GM18526 (cell line): ENCODE measurements at regions not wholly inside any gene's neighbourhood (a gene's known extent, or its start where the extent isn't known, plus 50 kb on each side); places are given as distances from the start of the nearest gene placed in this dataset.

Experiments used
- POLR2A ChIP-seq: IDR thresholded peaks from 3 replicates; pipeline ENCODE4 v1.6.1; 2011; ENCODE audit not compliant: insufficient read length; ENCODE audit errors: extremely low read depth

DNA sequence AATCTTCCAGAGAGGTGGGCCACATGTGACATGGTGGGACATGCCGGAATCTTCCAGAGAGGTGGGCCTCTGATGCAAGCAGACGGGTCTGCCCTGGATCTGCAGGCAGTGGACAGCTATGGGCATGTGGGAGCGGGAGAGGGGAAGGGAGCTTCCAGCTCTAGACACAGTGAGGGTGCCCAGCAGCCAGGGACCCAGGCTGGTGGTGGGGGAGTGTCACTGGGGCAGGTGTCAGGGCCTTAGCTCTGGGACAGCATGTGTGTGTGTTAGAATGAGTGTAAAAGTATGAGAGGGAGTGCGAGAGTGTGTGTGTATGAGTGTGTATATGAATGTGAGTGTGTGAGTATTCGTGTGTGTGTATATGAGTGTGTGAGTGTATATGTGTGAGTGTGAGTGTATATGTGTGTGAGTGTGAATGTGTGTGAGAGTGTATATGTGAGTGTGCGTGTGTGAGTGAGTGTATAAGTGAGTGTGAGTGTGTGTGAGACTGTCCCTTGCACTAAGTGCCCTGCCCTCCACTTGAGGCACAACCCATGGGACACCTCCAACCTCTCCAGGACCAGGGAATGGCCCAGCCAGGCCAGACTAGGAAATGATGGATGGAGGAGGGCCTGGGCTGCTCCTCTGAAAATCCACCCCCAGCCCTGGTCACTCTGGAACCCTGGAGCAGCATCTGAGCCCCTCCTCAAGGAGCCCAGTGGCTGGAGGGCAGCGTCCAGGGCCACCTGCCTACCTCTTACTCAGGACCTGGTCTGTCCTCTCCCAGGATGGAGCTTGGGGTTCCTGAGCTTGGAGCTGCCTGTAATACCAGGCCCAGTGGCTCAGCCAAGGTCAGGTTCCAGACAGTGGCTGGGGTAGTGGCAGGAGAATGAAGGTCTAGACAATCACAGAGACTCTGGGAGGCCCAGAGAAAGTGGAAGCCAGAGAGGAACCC lies 122.2 kb downstream of the C9orf50 start:
- TF ChIP-seq POLR2A: no peak

- no peak for TF ChIP-seq POLR2A
These were observed 123.0 kb downstream of the C9orf50 start for GRCh38 chr9:129497813-129498450.

DNA sequence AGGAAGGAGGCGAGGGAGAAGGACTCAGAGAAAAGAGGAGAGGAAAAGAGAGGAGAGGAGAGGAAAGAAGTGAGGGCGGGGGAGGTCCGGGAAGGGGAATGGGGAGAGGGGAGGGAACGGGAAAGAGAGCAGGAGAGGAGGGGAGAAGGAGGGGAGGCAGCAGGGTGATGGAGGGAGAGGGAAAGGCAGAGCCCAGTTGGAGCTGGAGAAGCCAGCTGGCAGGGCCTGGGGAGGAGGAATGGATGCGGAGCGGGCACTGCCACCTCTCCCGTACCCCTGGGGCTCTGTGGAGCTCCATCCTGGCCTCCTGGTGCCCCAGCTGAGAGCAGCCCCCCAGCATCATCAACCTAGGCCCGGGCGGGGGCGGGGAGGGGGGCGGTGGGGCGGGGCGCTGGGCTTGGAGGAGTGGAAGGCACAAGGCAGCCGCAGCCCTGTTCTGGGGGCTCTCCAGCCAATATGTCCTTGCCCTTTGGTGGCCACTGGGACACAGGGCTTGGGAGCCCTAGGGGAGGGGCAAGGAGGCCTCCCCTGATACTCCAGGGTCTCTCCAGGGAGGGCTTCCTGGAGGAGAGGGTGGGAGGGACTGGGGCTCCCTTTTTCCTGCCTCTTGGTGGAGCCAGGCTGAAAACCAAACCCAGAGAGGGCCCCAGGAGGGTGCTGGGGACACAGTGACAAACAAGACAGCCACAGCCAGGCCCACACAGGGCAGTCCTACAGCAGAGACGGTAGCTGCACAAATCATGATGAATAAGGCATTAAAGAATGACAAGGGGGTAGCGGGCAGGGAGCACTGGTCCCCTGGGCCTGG lies 123.7 kb downstream of the C9orf50 start:
- no peak for TF ChIP-seq POLR2A

DNA sequence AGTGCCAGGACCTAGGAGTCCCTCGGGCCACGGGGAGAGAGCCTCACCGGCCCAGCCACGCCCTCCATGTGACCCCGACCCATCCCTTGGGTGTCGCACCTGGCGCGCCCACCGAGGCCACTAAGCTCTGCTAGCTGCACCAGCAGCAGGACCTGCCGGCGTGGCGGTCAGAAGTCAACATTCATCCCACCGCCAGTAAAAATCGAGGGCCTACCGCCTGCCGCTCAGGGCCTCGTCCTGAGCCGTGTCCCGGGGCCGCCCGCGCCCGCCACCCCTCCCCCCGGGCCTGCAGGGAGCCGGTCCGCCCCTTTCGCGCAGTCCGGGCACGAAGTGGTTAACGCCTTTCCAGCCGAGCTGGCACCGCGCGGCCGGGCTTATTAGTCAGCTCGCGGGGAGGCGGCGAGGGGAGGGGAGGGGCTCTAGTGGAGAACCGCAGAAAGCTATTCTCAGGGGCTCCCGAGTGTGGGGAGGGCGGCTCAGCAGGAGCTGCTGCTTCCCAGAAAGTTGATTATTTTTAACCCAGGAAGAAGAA lies 124.4 kb downstream of the C9orf50 start:
- TF ChIP-seq POLR2A: no peak

- no peak for TF ChIP-seq POLR2A
These were observed 125.1 kb downstream of the C9orf50 start for GRCh38 chr9:129495620-129496472.

GRCh38 chr9:129494113-129494789 lies 126.7 kb downstream of the C9orf50 start:
- no peak for TF ChIP-seq POLR2A

DNA sequence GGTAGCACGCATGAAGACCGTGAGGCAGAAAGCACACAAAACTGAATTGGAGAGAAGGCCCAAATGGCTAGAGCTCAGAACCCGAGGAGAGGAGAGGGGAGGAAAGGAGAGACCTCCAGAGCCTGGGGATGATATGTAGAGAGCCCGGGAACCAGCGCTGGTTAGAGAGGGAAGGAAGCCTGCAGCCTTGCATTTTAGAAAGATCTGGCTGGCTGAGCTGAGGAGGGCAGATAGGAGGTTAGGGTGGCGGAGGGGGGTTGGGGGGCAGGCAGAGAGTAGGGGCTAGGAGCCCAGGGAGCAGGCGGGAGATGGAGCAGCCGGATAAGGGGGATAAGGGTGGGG lies 127.2 kb downstream of the C9orf50 start:
- no peak for TF ChIP-seq POLR2A

DNA sequence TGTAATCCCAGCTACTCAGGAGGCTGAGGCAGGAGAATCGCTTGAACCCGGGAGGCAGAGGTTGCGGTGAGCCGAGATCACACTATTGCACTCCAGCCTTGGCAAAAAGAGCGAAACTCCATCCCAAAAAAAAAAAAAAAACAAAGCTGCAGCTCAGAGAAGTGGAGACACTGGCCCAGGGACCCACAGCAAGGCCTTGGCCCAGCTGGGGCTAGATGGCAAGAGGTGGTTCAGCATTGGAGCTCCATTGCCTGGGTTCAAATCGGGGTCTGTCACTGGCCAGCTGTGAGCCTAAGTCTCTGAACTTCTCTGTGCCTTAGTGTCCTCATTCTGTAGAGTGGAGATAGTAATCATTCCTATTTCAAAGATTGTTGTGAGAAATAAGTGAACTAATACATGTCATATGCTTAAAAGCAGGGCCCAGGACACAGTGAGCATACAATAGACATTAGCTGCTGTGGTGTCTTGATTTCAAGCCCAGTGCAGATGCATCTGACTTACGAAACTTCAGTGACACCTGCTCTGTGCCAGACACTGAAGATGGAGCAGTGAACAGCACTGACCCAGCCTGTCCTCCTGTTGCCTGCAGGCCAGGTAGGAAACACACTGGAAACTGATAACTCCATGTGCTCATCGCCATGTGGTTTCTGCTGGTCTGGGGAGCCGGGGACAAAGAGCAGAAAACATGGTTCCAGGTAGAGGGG lies 127.7 kb downstream of the C9orf50 start:
- TF ChIP-seq POLR2A: no peak

- TF ChIP-seq POLR2A: no peak
These were observed 129.4 kb downstream of the C9orf50 start for GRCh38 chr9:129491487-129491855.

DNA sequence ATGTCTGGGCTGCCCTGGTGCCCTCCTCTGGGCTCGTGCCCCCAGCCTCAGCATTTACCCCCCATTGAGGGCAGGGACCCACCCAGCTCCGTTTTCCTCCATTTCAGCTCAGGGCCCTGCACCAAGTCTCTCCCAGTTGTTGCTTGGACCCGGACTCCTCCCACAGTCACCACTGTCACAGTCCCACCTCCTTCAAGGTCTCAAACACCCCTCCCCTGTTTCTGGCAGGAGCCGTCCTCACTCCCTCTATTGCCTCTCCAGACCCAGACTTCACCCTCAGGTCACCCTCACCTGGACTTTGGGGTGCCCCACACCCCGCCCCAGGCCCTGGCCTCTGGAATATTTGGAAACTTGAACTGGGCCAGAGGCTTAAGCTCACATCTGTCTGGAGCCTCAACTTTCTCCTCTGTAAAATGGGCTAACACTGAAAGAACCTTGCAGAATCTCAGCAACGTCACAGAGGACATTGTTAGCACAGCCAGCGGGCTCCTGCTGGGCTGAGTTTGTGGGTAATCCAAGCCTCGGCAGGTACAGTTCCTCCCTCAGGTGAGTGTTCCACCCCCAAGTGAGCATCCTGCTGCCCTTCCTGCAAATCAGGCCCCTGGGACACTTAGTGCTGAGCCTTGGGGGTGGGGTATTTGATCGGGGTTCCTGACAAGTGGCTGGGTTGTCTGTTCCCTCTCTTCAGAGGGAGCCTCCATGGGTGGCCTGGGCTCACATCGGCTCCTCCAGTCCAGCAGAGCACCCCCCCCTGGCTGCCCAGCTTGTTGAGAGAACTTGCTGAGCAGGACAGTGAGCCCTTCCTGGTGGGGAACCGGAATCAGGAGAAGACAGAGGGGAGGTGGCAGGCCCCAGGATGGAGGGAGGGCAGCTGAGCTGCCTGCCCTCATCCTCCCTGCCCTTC lies 130.1 kb downstream of the C9orf50 start:
- no peak for TF ChIP-seq POLR2A

- TF ChIP-seq POLR2A: no peak
These were observed 130.9 kb downstream of the C9orf50 start for GRCh38 chr9:129489838-129490582.
